Stimulated activated naive CD4-positive, alpha-beta T cell treated with Interleukin-2 at 50 U/mL for 16 hours (primary cell): ENCODE measurements at regions not wholly inside any gene's neighbourhood (a gene's known extent, or its start where the extent isn't known, plus 50 kb on each side); places are given as distances from the start of the nearest gene placed in this dataset.
"Not testable (repeated sequence)": the region's sequence is repeated elsewhere in the genome, so short reads cannot be mapped to it uniquely, and the experiment has no call there.

ENCODE experiments used
- DNase-seq: peaks from one replicate; lab custom pipeline; 2025; lab: John Stamatoyannopoulos, UW

DNA sequence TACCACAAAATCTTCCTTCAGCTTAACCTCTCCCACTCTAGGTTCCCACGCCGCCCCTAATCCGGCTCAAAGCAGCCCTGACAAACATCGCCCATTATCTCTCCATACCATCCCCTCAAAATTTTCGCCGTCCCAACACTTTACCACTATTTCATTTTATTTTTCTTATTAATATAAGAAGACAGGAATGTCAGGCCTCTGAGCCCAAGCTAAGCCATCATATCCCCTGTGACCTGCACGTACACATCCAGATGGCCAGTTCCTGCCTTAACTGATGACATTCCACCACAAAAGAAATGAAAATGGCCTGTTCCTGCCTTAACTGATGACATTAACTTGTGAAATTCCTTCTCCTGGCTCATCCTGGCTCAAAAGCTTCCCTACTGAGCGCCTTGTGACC, 243.4 kb upstream of the PROK2 start:
- not testable (repeated sequence) for DNase-seq

DNA sequence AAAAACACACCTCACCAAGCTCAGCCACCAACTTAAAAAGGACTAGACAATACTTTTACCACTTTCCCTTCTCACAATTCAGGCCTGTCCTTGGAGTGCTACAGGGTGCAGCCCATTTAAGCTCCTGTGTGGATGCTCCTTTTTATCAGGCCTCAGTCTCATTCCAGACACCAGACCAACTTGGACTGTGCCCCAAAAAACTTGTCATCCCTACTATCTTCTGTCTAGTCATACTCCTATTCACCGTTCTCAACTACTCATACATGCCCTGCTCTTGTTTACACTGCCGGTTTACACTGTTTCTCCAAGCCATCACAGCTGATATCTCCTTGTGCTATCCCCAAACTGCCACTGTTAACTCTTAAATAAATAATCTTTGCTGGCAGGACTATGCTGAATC, 242.8 kb upstream of the PROK2 start:
- DNase-seq, result not testable (repeated sequence)

GRCh38 chr3:72022027-72022426, 237.1 kb upstream of the PROK2 start:
- no peak for DNase-seq

DNA sequence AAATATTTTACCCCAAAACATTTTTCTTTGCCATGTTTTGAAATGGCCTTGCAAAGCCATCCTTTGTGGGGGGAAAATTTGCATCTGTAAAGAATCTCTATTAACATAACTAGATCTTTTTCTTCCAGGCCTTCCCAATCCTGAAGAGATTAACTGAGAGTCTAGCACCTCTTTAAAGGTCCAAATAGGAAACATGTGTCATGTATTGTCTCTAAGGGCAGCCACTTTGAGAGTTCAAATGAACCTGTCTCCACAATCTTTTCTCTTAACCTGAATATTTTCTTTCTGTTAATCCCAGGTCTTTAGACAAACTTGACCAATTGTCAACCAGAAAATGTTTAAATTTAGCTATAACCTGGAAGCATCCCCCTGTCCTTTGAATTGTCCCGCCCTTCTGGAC, 236.6 kb upstream of the PROK2 start:
- no peak for DNase-seq

DNA sequence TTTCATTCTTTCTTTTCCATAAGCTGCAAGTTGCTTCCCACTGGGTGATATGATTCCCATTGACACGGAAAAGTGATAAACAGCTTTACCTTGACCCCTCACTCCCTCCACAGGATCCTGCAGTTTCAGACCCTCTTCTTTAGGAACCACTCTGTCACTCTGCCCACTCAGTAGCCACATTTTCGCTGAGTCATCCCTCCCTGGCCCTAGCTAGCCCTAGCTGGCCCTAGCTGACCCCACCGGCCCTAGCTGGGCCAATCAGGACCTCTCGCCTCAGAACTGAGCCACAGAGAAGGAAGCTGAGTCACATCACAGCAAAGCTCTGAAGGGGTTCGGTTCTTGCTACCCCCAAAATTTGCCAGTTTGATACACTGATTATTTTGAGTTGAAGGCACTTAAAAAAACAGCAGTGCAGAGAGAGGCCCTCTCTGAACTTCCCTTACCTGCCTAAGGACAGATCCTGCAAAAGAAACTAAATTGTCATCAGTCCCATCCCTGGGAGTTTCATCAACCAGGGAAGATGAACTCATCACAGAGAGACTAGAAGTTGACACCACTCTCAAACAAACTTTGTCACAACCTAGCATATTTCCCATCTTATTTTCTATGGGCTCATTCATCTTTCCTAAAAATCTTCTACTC, 233.5 kb upstream of the PROK2 start:
- no peak for DNase-seq

GRCh38 chr3:72017935-72018334, 233.0 kb upstream of the PROK2 start:
- DNase-seq, result no peak

- no peak for DNase-seq
Observed at GRCh38 chr3:72017311-72017710, 232.4 kb upstream of the PROK2 start.

DNA sequence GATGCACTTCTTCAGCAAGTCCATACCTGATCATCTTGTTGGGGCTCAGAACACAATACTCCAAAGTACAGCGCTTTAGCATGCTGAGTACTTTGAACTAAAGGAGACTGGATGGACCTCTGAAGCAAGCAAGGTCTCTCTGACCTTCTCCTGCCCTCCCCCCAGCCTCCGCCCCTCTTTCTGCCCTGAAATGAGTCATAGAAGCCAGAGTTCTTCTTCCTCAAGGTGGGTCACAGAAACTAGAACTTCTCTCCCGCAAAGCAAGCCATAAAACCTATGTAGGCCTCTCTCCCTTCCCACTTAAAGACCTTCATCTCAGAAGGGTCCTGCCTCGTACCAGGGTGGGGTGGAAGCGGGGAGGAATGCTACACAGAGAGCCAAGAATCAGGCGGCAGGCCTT, 230.5 kb upstream of the PROK2 start:
- DNase-seq, result no peak

DNA sequence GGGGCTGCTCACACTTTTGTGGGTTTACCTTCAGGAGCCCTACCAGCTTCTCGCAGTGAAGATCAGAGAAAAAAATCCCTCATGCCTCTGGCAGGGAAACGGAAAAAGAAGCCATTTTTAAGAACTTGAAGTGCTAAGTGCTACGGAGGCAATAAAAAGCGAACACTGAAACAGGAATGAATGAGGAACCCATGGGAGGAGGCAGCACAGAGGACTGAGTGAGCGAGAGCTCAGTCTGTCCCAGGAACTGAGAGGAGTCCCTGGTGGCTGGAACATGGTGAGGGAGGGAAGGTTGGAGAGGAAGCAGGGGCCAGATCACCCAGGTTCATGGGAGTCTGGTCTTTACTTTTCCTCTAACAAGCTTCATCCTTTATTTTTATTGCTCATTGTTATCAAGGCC, 228.1 kb upstream of the PROK2 start:
- no peak for DNase-seq

DNA sequence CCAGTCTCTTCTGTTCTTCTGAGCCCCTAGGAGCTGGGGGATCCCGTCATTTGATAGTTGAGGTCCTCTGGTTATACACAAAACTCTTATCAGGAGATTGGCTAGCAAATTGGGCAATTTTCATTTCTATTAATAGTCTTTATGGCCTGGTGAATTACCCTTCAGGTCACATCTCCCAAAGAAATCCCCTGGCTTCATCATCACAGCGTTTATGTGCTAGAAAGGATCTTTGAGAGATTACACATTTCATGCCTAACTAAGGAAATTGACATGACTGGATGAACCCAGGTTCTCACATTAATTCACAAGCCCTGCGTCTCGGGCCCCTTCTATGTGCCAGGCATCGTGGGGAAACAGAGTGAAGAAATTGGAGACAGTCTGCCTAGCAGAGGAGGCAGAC, 227.4 kb upstream of the PROK2 start:
- no peak for DNase-seq

GRCh38 chr3:72011485-72011884, 226.5 kb upstream of the PROK2 start:
- no peak for DNase-seq

DNA sequence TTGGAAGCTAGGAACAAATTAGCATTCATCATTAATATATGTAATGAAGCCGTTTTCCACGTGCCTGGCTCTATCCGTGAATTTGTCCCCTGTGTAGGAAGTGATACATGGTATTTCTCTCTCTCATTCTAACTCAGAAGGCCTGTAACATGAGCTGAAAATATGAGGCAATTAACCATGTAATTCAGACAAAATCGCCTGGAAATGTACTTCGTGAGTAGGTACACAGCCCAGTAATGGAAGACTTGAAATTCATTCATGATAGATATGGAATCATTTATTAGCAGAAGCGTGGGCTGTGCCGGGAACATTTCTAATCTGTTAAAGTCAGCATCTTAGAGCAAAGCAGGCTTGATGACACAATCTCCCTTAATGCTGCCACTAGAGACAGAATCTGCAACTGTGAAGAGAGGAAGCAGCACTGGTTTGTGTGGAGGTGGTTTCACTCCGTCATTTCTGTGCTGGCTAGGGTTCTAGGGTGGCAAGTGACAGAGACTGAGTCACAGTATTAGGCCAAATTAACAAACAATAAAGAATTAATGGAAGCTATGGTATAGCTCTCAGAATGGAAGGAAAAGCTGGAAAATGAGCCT, 225.0 kb upstream of the PROK2 start:
- no peak for DNase-seq

- DNase-seq, result no peak
Observed at GRCh38 chr3:72008226-72008996, 223.5 kb upstream of the PROK2 start.

DNA sequence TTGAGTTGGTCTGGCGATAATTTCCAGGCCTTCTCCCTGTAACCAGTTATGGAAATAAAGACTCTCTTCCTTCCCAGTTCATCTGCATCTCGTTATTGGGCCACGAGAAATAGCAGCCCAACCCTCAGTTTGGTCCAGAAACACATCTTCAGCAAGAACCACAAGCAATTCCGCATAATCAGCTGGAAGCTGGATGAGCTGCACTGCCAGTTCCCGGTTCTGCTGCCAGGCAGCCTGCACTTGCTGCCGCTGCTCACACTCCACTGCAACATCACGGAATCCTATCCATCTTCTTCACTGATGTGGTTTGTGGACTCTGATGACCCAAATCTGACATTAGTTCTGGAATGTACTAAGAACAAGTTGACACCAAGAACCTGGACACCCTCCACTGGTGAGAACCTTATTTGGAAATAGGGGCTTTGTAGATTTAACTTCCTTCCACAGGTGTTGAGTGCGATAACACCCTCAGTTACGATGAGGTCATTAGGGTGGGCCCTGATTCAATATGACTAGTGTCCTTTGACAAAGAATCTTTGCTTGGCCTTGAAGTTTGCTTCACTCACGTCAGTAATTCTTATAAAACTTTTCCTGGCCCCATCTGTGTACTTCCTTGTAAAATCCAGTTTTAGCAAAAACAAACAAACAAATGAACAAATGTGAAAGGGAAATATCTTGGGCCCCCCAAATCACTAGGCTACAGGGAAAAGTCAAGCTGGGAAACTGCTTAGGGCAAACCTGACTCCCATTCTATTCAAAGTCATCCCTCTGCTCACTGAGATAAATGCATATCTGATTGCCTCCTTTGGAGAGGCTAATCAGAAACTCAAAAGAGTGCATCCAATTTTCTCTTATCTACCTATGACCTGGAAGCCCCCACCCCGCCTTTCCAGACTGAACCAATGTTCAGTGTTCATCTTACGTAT, 221.9 kb upstream of the PROK2 start:
- no peak for DNase-seq

DNA sequence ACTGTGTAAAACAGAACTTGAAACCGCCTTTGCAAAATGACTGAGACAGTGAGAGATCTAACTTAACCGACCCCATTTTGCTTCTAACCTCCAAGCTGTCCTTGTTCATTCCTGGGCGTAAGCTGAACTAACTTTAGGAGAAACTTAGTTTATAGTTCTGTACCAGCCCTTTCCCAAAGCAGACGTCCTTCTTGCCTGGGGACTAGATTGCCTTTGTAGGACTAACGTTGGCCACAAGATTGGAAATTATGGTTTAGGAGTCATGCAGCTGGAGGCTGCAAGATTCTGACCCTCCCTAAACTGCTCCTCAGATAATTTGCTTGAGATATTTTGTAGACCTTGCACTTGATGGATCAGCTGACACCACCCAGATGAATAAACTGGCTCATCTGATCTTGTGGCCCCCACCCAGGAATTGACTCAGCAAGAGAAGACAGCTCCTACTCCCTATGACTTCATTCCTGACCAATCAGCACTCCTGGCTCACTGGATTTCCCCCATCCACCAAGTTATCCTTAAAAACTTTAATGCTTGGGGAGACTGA, 219.9 kb upstream of the PROK2 start:
- no peak for DNase-seq

DNA sequence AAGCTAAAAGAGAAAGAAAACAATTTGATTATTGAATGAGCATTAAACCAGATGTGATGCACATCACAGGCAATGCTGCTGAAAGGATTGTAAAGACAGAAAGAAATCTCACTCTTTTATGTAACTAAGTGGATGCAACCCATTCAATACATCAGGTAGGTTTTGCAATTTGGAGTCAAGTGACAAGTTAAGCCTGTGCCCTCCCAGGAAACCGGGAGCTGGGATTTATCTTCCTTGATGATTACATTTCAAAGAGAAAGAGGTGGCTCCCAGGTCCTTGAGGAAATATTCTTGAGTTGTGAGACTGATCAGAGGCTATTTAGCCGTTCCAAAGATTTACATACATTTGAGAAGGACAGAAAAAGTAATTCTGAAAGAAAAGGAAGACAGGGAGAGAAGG, 219.0 kb upstream of the PROK2 start:
- DNase-seq, result no peak

DNA sequence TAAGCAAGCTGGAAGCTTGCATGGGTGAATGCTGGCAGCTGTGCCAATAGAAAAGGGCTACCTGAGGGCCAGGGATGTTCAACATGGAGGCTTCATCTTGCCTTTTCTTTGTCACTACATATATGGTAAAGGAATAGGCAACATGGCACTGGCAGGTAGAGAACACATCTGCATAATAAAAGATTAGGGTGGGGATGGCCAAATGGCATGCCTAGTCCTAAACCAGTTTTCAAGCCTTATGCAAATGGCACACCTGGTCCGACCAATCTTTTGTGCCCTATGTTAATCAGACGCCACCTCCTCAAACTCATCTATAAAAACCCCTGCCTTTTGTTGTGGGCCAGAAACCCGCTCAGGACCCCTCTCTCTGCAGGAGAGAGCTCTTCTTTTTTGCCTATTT, 216.8 kb upstream of the PROK2 start:
- DNase-seq, result no peak

- DNase-seq, result no peak
Observed at GRCh38 chr3:71998995-71999673, 214.2 kb upstream of the PROK2 start.

DNA sequence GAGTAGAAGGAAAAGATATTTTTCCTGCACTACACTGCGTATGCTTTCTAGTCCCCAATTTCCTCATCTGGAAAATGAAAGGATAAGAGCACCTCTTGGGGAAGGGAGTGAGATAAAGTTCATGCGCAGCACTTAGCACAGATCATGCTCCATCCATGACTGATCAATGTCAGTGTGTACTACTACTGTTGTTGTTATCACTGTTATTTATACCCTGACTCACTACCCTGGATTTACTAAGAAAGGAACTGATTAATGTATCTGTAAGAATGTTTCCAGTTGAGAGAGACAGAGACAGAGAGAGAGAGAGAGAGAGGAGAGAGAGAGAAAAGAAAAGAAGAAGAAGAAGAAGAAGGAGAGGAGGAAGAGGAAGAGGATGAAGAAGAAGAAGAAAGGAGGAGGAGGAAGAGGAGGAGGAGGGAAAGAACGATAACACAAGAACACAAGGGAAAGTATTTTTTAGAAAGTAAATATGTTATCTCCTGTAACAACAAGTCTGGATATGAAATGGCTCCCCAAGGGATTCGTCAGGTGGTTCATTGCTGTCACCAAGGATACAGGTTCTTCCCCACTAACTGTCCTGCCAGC, 212.2 kb upstream of the PROK2 start:
- no peak for DNase-seq

DNA sequence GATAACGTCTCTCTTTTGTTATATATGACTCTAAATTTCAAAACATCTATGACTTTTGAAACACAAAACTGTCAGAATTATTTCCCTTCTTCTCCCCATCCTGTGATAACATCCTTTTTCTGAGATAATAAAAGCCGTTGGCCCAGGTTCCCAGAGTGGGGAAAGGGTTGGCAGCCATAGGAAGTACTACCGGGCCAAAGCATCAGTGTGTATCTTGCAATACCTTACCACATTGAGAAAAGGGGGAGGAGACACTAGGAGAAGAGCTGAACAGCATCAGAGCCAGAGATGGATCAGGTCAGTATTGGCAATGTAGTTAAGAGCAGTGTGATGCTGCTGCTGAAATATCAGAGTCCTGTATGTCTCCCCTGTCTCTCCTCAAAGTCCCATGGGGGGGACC, 210.0 kb upstream of the PROK2 start:
- DNase-seq, result no peak

DNA sequence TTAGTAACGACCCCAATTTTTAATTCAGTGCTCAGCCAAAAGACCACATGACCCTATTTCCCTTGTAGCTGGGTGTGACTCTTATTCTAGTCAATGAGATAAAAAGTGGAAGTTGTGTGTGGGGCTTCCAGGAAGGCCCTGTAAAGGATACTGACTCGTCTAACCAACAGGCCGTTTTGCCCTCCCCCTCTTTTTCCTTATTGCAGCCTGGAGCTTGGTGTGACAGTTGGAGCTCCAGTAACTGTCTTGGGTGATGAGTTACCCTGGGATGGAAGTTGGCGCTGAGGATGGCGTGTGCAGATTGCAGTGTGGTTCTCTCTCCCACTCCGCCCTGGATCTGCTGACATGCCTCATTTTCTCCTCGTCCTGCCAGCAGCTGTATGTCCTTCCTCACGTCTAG, 209.3 kb upstream of the PROK2 start:
- no peak for DNase-seq
